OCI-LY7 (cell line): ENCODE measurements at regions not wholly inside any gene's neighbourhood (a gene's known extent, or its start where the extent isn't known, plus 50 kb on each side); places are given as distances from the start of the nearest gene placed in this dataset.

Experiments used
- EZH2phosphoT487 ChIP-seq: fragments of 200-600 bp; sonication (generic); IDR thresholded peaks from 2 replicates; pipeline ENCODE4 v1.6.1; 2018; ENCODE audit warnings: low read depth, borderline replicate concordance, mild to moderate bottlenecking, mixed run types, antibody characterized with exemption, low read length, moderate library complexity, mixed read lengths
- TF ChIP-seq, protein P1 (sequence below): fragments of 200-600 bp; sonication (generic); conservative IDR thresholded peaks from 2 replicates; pipeline ENCODE4 v1.5.1; 2014; ENCODE audit warnings: mild to moderate bottlenecking, antibody characterized with exemption, low read length, moderate library complexity, mixed read lengths

DNA sequence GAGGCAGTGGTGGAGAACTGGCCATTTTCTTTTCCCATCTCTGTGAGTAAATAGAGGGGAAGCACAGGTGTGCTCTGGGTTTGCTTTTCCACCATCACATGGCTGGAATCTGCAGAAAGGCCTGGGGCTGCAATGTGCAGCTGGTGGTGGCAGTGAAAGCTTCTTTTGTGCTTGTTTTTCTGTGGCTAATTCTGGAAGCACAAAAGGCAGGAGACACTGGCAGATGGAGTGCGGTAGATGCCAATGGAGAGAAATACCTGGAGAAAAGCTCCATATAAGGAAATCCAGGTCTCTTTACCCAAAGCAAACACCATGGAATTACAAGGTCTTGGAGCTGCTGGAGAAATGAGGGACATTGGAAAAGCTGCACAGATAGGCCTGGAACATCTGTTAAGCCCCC is 146.9 kb downstream of the HAPSTR1 start:
- TF ChIP-seq, protein P1, sequence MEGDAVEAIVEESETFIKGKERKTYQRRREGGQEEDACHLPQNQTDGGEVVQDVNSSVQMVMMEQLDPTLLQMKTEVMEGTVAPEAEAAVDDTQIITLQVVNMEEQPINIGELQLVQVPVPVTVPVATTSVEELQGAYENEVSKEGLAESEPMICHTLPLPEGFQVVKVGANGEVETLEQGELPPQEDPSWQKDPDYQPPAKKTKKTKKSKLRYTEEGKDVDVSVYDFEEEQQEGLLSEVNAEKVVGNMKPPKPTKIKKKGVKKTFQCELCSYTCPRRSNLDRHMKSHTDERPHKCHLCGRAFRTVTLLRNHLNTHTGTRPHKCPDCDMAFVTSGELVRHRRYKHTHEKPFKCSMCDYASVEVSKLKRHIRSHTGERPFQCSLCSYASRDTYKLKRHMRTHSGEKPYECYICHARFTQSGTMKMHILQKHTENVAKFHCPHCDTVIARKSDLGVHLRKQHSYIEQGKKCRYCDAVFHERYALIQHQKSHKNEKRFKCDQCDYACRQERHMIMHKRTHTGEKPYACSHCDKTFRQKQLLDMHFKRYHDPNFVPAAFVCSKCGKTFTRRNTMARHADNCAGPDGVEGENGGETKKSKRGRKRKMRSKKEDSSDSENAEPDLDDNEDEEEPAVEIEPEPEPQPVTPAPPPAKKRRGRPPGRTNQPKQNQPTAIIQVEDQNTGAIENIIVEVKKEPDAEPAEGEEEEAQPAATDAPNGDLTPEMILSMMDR: no peak
- no peak for TF ChIP-seq EZH2phosphoT487
